Left lobe of liver (tissue), 2 donors: ENCODE measurements at regions not wholly inside any gene's neighbourhood (a gene's known extent, or its start where the extent isn't known, plus 50 kb on each side); places are given as distances from the start of the nearest gene placed in this dataset.

Experiments
- ATAC-seq: fragments of 200-7000 bp; cut with Tn5 transposase; one replicate; pipeline ENCODE4 v1.9.1; 2020; ENCODE audit warnings: mild to moderate bottlenecking, moderate library complexity
- DNase-seq: peaks from one replicate; pipeline ENCODE4 v3.0.0-alpha.2; 2020; ENCODE audit warnings: low spot score
- donor health status: DM: no; HTN: no; CAD: no; lungs with moderate emphysema.
- donor health status: DM: no; HTN: yes; CAD: no.

DNA sequence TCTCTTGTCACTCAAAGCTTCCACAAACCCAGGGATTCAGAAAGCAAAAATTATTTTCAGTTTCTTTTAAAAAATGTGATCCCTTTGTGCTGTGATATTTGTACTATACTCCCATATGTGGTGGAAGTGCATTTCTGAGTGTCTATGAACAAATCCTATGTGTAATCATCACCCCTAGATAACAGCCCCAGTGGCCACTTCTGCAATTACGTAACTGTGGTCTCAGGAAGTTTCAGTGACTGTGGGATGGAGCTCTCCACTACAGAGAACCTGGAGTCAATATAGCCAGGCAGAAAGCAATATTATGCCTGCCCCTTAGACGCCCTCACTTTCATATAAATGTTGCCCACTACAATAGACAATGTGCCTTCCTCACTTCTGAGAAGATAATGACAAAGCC lies 1101.7 kb upstream of the GHITM start:
- no peak for ATAC-seq
- no peak for DNase-seq

DNA sequence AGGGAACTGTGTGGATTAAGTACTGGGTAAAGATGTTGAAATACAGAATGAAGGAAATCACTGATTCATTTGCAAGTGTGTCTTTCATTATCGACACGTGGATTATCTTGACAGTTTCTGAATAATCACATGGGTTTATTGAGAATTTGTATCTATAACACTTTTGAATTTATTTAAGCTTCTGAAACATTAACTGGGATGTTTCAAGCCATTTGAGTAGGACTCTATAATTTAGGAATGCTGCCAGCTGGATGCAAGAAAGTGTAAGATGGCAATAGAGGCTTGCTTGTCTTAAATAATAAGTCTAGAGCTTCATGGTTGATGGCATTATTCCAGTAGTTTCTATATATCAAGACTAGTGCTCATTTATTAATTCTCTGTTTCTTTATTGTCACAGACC lies 1100.7 kb upstream of the GHITM start:
- ATAC-seq (no peak), DNase-seq (no peak)

- DNase-seq: no peak
- ATAC-seq: no peak
Observed at GRCh38 chr10:83045731-83046130, 1093.6 kb upstream of the GHITM start.

- ATAC-seq: no peak
- no peak for DNase-seq
Observed at GRCh38 chr10:83050815-83051214, 1088.5 kb upstream of the GHITM start.

DNA sequence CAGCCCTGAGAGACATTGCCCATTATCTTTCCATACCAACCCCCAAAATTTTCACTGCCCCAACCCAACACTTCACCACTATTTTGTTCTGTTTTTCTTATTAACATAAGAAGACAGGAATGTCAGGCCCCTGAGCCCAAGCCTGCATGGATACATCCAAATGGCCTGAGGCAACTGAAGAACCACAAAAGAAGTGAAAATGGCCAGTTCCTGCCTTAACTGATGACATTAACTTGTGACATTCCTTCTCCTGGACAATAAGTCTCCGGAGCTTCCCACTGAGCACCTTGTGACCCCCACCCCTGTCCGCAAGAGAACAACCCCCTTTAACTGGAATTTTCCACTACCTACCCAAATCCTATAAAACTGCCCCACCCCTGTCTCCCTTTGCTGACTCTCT lies 1076.4 kb upstream of the GHITM start:
- ATAC-seq (no peak), DNase-seq (no peak)

DNA sequence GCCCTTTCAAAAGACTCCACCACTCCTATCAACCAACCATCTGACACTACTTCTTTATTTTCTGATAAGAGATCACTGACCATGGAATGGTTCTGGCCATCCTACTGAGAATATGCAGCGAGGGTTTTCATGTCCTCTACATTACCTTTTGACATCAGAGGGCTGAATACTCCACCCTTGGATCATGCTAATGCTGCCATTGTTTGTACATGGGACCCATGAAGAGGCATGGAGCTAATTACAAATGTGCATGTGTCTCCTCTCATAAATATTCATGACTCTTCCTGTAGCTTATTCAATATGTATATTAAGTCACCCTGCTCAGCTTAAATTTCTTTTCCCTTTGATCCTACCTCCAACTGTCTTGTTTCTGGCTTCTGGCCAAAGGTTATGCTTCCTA lies 1065.8 kb upstream of the GHITM start:
- DNase-seq (no peak), ATAC-seq (no peak)

GRCh38 chr10:83075016-83075814 lies 1064.1 kb upstream of the GHITM start:
- ATAC-seq (no peak), DNase-seq (no peak)

DNA sequence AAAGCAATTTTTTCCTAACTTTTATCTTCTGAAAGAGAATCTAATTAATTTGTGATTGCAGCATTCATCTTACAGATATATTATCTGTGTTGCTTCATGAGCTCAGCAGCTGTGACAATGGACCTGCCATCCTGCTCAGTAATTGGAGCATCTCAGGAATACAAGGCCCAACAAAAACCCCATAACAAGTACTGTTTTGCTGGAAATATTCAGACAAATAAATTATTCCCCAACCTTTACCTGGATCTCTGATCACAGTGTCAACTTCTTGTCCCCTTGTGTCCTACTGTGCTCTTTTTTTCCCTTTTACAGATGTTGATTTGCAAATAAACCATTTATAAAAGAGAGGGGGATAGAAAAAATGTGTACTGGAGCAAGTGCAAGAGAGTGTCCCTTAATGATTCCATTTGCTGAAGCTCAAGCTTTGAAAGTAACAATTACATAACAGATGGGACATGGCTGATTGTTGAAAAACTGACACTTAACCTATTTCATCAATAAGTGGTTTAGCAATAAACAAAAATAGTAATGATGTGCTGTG lies 1063.4 kb upstream of the GHITM start:
- ATAC-seq: no peak

GRCh38 chr10:83076443-83076842 lies 1062.9 kb upstream of the GHITM start:
- no peak for DNase-seq
- ATAC-seq: no peak

More for the DNA sequence above, 1063.4 kb upstream of the GHITM start:
- DNase-seq: no peak

GRCh38 chr10:83078160-83078559 lies 1061.1 kb upstream of the GHITM start:
- no peak for DNase-seq
- no peak for ATAC-seq

- ATAC-seq: no peak
Observed at GRCh38 chr10:83078645-83079044, 1060.7 kb upstream of the GHITM start.

DNA sequence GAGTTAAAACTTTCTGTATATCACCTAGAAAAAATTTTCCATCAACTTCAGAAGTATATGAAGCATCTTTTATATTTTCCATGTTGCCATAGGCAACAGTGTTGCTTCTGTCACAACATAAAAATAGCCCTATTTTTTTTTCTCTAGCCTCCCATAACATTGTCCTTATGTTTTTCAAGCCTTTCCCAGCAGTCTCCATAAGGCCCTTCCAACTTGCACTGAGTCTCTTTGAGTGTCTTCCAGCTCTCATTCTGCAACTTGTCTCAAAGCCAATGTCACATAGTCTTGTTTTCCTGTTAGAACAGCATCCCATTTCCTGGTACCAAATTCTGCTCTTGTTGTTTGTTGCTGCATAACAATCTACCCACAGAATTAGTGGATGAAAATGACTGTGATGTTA lies 1055.5 kb upstream of the GHITM start:
- ATAC-seq (no peak), DNase-seq (no peak)

More at GRCh38 chr10:83078645-83079044, 1060.7 kb upstream of the GHITM start:
- no peak for DNase-seq

GRCh38 chr10:83089335-83089734 lies 1050.0 kb upstream of the GHITM start:
- ATAC-seq: no peak
- DNase-seq: no peak

GRCh38 chr10:83104616-83105015 lies 1034.7 kb upstream of the GHITM start:
- DNase-seq (no peak), ATAC-seq (no peak)

DNA sequence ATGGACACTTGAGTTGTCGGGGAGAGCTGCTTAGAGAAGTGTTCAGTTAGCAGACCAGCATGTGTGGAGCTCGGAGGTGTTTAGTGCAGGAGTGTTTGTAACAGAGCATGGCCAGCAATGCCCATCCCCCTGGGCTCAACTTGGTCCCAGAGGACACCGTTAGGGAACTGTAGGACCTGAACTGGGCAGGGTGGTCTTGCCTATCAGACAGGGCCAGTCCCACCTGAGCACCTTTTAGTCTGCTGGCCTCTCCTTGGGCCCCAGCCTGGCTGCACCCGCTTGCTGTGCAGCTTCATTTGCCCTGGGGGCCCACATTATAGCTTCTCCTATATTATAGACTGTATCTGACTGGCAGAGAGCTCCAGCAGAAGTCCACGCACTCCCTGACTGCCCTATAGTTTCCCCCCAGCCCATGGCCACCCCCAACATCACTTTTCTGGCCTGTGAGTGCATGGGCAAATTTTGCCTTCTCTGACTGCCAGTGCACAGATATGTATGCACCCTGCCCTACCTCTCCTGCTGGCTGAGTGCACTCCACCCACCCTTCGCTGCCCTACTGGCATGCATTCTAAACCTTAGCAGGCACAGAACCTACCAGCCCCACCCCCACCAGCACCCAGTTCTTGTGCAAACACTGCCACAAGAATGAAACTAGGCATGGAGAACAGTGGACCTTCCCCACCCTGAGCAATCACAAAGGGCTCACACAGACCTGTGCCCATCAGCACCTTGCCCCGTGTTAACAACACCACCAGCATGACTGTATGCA lies 1030.6 kb upstream of the GHITM start:
- no peak for ATAC-seq
- DNase-seq: no peak

DNA sequence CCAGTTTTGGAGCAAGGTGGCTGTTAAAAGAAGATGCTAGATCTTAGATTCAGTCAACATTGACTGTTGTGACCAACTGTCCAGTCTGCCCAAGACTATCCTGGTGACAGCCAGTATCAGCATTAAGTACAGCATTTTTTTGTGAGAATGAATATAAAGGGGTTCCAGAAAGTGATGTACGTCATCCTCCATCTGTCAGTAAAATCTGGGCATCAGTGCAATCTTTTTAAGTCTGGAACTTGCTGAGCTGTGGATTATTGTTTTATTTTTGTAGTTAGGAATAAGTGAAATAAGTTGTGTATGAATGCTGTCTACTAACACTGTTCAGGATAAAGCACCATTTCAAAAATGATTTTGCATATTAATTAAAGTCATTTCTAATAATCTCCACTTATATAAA lies 1020.0 kb upstream of the GHITM start:
- ATAC-seq (no peak), DNase-seq (no peak)

DNA sequence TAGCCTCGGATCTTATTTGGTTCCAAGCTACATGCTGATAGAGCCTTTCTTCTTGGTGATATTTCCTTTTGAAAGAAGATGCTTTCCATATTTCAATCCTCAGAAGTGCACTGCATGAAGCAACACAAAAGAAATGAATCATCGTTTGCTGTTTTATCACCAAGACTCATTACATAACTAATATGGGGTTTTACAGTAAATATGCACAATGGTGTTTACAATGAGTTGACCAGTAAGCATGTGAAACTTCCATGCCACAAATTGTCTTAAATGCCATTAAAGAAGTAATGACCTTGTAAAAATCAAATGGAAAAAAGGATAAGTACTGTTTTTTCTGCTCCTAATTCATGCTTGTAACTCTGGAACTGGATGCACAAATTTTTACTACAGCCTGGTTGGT lies 1017.0 kb upstream of the GHITM start:
- ATAC-seq: no peak
- no peak for DNase-seq

DNA sequence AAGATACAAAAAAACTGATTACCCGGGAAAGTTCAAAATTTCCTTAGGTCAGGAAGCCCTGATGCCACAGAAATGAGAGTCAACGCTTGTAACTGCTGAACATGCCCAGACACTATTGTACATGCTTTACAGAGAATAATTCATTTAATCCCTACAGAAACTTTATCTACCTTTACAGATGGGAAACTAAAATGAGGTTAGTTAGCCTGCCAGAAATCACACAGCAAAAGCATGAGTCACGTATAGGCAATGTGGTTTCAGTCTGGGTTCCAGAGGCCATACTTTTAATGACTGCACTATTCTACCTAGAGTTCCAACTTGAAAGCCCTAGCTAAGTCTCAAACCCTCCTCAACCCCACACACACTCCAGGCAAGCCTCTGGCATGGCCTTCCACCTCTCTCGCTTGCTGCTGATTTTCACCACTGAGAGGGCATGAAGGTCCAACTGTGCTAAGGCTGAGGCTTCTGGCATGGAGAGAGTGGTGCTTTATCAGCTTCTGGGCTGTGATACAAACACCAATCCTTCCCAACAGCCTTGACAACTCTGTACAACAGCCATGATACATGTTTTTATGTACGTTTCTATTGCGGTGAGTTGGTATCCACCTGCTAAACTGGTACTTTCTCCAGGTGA lies 1011.2 kb upstream of the GHITM start:
- ATAC-seq (no peak), DNase-seq (no peak)

DNA sequence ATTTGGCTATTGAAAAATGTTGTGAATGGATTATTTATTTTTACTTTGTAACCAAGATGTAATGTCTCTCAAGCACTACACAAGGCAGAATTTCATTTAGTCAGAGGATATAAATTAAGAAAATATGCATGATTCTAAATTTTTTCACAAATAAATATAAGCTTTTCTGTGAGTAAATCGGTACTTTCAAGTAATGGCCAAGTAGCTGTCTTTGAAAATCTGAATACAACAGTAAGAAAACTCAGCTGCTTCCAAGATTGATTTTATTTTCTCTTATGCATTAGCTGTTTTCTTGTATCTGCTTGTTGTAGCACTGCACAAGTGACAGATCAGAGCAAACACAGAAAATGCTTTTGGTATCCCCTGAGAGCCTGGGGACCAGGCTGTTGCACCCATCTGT lies 998.5 kb upstream of the GHITM start:
- no peak for DNase-seq
- no peak for ATAC-seq

GRCh38 chr10:83142074-83142563 lies 997.2 kb upstream of the GHITM start:
- no peak for DNase-seq
- no peak for ATAC-seq

DNA sequence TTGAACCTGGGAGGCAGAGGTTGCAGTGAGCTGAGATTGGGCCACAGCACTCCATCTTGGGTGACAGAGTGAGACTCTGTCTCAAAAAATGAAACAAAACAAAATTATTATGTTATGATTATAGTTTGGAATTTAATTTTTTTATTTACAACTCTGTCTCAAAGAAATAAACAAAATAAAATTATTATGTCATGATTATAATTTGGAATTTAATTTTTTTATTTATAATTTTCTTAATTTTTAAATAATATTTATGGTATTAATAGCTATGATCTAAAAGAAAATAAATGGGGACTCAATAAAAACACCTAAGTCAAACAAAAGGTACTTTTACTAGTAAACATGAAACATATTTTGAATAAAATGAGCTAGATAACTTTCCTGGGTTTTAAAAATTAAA lies 994.8 kb upstream of the GHITM start:
- ATAC-seq (no peak), DNase-seq (no peak)

DNA sequence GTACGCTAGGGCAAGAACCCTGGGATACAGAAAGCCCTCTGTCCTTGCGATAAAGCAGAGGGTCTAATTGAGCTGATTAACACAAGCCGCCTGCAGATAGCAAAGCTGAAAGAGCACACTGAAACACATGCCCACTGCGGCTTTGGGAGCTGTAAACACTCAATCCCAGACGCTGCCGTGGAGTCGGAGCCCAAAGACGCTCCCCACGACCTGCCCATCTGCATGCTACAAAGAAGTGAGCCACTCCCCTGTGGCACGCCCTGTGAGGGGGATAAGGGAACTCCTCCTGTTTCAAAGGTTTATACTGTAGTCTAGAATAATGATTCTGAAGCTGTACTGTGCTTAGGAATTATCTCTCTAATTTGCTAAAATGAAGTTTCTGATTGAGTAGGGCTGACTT lies 985.6 kb upstream of the GHITM start:
- DNase-seq (no peak), ATAC-seq (no peak)
